NCI-H1694 treated with DMSO at 0.1 percent for 48 hours (cell line): ENCODE measurements at regions not wholly inside any gene's neighbourhood (a gene's known extent, or its start where the extent isn't known, plus 50 kb on each side); places are given as distances from the start of the nearest gene placed in this dataset.

Source experiments
- DNase-seq: peaks from one replicate; lab custom pipeline; 2025; lab: John Stamatoyannopoulos, UW

DNA sequence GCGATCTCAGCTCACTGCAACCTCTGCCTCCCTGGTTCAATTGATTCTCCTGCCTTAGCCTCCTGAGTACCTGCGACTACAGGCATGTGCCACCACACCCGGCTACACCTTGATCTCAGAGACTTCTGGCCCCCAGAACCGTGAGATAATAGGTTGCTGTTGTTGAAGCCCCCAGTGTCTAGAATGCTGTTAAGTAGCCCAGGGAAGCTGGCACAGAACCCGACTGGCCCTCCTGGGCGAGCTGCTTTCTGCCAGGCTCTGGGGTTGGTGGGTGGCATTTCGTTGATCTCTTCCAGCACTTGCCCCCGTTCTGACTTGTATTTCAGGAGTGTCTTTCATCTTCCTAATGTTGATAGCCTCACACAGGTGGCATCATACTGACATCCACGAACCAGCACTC is 807.1 kb downstream of the CDH9 start:
- no peak for DNase-seq

DNA sequence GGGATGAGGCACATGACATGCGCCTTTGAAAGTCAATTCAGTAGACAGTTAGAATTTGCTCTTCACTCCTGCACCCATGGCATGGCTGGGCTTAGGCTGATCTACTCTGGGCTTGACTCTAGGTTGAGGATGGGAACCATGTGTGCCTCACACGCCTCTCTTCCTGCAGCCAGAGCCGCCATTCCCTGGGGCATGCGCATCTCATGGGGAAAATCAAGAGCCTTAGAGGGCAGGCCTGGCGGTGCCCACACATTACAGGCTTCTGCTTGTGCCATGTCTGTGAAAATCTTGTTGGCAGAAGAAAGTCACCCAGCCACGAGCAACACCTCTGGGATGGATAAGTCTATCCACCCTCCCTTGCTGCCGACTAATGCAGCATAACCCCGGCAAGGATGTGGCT is 808.5 kb downstream of the CDH9 start:
- DNase-seq, result no peak

- DNase-seq, result no peak
Observed at GRCh38 chr5:26227245-26227644, 811.1 kb downstream of the CDH9 start.

GRCh38 chr5:26205121-26205520 is 833.3 kb downstream of the CDH9 start:
- DNase-seq, result no peak

GRCh38 chr5:26193626-26194025 is 844.8 kb downstream of the CDH9 start:
- no peak for DNase-seq

- no peak for DNase-seq
Observed at GRCh38 chr5:26192486-26192885, 845.9 kb downstream of the CDH9 start.

GRCh38 chr5:26181582-26181981 is 856.8 kb downstream of the CDH9 start:
- no peak for DNase-seq

GRCh38 chr5:26148569-26149107 is 889.7 kb downstream of the CDH9 start:
- no peak for DNase-seq

DNA sequence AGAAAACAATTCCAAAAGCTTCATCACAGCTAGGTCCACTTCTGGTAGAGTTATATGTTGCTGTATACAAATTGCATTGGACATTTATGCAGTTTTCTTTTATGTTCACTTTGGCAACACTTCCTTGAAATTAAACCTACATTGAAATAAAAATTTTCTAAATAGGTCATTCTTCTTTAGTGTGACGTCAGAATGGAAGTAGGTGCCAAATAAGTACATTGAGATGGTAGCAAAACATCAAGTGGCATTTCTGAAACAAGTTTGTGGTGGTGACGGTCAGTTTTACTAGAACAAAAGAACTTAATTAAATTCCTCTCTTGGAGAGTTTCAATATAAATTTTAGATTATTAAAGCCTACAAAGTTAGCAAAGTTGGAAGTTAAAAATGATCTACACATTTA is 895.1 kb downstream of the CDH9 start:
- DNase-seq, result no peak

GRCh38 chr5:26121338-26121737 is 917.0 kb downstream of the CDH9 start:
- DNase-seq, result no peak

DNA sequence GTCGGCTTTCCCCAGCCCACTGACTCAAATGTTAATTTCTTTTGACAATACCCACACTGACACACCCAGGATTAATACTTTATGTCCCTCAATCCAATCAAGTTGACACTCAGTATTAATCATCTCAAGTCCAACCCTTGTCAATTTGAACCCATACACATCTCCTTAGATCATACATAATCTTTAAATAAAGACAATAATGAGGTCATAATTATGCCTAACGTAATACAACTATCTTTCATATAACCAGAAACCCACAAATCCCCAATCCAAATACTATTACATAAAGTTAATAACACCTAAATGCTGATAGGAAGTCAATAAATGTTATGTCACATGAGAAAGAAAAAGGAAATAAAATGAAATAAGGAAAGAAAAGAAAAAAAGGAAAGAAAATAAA is 934.2 kb downstream of the CDH9 start:
- no peak for DNase-seq

- no peak for DNase-seq
Observed at GRCh38 chr5:26060212-26060611, 978.2 kb downstream of the CDH9 start.

DNA sequence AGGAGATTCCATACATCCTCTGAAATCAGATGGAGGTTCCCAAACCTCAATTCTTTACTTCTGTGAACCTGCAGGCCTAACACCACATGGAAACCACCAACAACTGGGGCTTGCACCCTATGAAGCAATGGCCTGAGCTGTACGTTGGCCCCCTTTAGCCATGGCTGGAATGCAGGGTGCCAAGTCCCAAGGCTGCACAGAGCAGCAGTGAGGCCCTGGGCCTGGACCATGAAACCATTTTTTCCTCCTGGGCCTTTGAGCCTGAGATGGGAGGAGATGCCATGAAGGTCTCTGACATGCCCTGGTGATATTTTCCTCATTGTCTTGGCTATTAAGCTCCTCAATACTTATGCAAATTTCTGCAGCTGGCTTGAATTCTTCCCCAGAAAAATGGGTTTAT is 983.8 kb downstream of the CDH9 start:
- DNase-seq, result no peak

DNA sequence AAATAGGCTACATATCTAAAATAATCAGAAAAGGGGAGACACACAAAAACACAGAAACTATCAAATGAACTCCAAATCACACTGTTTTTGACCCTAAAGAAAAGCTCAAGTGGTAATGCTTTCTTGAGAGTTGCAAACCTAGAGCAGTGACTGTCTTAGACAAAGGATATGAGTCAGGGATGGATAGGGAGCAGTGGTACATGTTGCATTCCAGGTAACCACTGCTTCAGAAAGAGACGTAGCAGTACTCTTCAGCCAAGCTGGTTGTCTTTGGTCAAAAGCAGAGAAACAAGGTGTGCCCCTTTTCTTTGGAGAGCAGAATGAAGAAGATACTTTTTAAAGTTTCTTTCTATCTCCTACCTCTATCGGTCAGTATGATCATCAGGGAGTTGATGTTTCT is 1003.6 kb downstream of the CDH9 start:
- no peak for DNase-seq

GRCh38 chr5:26031481-26031880 is 1006.9 kb downstream of the CDH9 start:
- no peak for DNase-seq

GRCh38 chr5:26026044-26026443 is 1012.3 kb downstream of the CDH9 start:
- DNase-seq, result no peak

DNA sequence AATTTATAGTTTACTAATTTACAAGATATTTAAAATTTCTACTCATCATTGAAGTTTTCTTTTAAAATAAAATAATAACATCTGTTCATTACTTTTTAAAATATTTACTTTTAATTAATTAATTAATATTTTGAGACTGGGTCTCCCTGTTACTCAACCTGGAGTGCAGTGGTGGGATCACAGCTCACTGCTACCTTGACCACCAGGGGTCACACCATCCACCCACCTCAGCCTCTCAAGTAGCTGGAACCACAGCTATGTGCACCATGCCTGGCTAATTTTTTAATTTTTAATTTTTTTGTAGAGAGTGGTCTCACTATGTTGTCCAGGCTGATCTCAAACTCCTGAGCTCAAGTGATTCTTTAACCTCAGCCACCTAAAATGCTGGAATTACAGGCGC is 1013.6 kb downstream of the CDH9 start:
- no peak for DNase-seq

DNA sequence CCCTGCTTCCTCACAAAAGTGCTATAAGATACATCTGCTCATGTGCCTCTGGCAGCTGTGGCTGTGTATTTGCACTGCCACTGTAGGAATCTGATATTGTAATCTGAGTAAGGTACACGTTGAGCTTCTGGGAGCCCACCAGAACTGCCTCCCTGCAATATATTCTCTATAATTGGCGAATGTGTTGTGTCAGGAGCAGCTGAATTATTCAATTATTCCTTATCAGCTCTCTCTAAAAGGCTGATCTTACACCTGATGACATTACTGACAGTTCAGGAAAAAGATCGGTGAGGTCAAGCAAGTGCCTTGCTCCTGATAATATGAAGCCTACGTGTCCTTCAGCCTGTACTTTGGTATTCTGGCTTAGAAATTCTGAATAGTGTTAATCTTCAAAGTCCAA is 1015.0 kb downstream of the CDH9 start:
- no peak for DNase-seq

DNA sequence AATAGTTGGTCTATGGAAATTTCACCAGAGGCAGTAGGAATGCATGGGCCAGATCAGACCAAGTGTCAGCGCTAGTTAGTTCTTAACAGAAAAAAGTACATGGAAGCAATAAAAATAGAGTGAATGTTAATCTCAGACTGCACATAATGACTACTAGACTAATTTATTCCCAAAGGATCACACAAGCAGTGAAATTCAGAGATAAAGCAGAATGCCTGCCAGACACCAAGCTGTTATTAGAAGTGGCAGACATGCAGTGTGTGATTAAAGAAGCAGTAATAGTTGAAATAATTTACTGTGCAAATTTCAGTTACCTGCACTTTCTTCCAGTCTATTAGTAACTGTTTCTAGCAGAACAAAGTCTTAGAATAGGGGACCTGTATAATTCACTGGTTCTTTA is 1024.2 kb downstream of the CDH9 start:
- no peak for DNase-seq

- no peak for DNase-seq
Observed at GRCh38 chr5:26012078-26012477, 1026.3 kb downstream of the CDH9 start.

DNA sequence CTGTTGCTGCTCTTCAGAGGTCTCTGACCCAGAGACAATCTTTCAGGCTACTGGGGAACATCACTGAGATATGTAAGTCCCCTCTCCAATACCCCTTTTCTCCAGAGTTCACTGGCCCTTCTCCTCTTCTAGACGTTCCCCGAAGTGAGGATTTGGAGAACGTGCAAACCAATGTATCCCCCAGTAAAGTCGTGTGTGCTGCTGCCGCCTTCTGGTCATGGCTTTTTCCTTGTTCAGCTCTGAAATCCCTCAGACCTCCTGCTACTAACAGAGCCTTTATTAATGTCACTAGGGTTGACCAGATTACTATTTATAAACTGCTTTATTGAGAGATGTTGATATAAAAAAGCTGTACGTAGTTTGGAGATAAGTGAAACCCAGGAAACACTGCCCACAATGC is 1028.6 kb downstream of the CDH9 start:
- no peak for DNase-seq

DNA sequence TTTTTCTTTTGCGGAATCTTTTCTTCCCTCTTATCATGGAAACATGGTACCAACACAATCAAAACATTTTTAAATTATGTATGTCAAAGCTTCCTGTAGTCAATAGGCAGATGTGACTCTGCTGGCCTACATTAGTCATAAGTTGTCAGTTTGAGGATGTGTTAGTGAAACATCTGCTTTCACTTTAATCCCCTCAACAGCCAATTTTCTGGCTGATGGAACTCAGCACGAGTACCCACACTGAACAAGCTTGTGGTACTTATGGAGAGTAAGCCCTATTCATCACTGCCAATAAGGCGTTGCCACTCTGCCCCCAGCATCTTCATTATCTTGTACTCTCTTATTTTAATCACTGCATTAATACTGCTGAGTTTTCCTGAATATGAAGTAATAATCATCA is 1034.4 kb downstream of the CDH9 start:
- no peak for DNase-seq

DNA sequence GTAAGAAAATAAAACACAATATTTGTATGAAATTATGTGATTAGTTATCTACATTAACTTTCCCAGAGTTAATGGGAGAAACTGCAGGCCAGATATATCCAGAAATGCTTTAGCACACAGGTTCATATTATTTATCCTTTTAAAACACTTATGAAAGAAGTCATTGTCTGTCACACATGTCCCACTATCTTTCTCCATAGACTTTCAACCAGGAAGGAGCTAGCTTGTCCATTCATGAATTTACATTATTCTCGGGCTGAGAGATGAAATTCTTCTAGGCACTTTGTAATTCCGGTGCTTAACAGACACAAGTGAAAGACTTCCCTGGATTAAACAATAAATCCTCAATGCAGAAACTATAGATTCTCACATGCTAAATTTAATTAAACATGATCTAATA is 1043.2 kb downstream of the CDH9 start:
- no peak for DNase-seq

- no peak for DNase-seq
Observed at GRCh38 chr5:25993701-25994100, 1044.7 kb downstream of the CDH9 start.

- DNase-seq, result no peak
Observed at GRCh38 chr5:25991639-25992038, 1046.7 kb downstream of the CDH9 start.
